Smooth muscle cell of the brain vasculature (primary cell): ENCODE measurements at regions not wholly inside any gene's neighbourhood (a gene's known extent, or its start where the extent isn't known, plus 50 kb on each side); places are given as distances from the start of the nearest gene placed in this dataset.
"Not testable (repeated sequence)": the region's sequence is repeated elsewhere in the genome, so short reads cannot be mapped to it uniquely, and the experiment has no call there.

Source experiments
- DNase-seq: peaks from one replicate; pipeline ENCODE4 v3.0.0-alpha.2; 2012; ENCODE audit warnings: low read depth, low spot score

DNA sequence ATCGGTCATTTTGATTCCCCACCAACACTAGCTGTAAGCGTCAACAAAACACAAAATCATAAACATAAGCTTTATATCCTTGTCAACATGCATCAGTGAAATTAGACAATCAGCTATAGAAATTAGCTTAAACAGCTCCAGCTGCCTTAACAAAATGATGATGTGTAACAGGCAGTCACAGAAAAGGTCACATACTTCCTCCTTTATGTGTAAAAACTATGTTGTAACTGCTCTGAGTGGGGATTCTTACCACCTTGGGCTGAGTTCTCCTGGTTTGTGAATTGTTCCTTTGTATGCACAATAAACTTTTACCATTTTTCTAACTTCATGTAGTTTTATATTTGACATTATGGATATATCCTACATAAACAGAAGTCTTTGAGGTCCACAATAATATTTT is 73.9 kb upstream of the MAP9 start:
- DNase-seq = no peak

DNA sequence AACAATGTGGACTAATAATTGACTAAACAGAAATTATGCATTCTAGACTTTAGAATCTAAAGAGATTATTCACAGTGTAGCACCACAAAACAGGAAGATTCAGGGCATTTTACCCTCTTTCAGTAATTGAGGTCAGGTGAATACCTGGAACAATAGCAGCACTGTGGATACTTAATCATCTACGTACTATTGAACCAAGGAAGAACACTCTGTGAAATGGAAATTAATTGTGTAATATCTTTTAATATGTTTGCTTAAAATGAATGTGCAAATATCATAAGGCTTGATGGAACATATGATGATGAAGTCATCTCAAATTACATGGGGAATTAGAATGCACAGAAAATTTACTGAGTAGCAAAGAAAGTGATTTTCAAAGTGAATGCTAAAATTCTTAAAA is 68.5 kb upstream of the MAP9 start:
- no peak for DNase-seq

DNA sequence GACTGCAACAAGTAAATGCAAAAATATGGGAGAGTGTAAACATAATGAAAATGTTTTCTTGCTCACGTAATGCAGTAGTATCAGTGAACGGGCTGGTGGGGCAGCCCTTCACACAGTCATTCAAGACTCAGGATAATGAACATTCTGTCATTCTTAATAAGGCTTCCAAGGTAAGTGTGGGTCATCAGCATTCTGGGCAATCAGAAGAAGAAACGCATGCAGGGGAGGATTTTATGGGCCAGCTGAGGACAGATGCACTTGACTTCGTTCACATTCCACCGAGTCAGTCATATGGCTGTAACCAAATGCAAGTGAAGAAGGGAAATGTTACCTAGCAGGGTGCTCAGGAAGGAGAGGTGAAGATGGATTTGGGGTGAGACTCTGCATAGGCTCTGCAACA is 68.0 kb upstream of the MAP9 start:
- no peak for DNase-seq

DNA sequence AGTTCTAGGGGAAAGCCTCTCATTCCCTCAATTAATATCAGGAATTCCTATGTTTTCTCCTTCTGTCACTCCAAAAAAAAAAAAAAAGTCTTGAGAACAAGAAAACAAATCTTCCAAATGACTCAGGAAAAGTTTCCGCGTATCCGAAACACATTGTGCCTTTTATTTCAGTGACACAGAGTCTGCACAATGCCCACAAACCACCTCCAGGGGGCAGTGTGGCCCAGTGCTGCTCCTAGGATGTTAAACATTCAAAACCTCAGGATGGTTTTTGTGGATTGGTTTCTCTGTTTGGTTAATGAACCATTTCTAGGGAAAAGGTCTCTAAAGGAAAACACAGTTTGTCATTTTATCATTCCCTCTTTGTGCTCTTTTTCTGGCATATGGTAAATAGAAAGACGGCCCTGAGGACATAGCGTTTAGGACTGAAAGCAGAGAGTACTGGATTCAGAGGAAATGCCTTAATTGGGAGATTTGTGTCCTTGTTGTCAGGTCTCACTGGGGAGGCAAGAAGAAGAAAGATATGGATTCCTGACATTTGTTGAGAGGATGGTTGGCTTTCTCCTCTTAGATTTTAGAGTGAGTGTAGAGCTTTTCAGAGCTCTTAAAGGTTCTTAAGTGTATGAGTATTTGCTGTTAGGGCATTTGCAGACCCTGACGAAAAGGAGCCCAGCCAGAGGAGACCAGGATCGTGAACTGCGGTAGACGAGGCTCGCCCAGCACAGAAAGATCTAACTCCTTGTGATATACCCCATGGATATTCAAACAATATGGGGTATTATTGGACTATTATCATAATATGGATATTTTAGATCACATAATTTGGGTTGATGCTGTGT is 65.7 kb upstream of the MAP9 start:
- peak; percentile 59 for DNase-seq

DNA sequence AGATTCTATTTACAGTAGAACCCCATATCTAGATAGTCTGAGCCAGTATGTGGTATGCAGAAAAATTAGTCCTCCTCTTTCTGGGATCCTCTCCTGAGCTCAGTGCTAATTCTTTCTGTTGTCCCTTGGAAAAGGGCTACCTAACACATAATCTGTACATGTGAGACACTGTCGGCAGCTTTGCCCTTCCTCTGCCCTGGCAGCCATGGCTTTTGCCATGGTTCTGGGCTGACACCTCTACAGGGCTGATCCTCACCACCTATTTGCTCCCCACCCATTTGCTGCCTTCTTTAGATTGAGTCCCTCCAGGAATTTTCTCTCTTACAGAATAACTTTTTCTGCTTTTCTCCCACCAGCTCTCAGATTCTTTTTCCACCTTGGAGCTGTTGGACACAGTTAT is 64.7 kb upstream of the MAP9 start:
- DNase-seq = no peak

DNA sequence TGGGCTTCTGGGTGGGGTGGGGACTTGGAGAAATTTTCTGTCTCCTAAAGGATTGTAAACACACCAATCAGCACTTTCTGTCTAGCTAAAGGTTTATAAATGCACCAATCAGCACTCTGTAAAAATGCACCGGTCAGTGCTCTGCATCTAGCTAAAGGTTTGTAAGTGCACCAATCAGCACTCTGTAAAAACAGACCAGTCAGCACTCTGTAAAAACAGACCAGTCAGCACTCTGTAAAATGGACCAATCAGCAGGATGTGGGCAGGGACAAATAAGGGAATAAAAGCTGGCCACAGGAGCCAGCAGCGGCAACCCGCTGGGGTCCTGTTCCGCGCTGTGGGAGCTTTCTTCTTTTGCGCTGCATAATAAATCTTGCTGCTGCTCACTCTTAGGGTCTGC is 63.0 kb upstream of the MAP9 start:
- not testable (repeated sequence) for DNase-seq

DNA sequence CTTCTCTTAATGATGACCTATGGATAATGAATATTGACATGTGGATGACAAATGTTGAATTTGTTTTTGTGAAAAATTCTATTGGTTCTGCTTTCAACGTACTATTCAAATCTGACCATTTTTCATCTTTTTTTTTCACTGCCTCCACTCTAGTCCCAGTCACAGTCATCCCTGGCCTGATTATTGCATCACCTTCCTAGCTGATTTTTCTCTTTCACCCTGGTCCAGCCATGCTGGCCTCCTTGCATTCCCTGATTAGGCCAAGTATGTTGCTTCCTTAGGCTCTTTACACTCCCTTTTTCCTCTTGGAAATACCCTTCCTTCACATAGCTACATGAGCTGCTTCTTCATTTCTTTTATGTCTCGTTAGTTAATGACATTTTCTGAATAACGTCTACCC is 58.1 kb upstream of the MAP9 start:
- no peak for DNase-seq

DNA sequence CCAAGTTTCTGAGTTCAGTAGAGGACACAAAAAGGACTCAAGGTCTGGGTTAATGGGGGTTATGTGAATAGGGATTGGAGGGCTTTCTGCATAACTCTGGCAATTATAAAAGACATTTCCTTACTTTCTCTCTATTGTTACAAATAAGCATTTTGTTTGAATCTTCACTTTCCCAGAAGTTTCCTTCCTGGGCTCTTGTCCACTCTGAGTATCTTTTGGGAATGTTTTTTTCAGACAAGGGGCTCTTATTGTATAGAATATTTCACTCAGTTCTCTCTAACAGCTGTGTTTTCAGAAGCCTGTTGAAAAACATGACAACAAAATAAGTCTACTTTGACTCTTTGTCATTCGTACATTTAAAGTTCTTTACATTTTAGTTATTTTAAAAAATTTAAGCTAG is 57.6 kb upstream of the MAP9 start:
- no peak for DNase-seq

DNA sequence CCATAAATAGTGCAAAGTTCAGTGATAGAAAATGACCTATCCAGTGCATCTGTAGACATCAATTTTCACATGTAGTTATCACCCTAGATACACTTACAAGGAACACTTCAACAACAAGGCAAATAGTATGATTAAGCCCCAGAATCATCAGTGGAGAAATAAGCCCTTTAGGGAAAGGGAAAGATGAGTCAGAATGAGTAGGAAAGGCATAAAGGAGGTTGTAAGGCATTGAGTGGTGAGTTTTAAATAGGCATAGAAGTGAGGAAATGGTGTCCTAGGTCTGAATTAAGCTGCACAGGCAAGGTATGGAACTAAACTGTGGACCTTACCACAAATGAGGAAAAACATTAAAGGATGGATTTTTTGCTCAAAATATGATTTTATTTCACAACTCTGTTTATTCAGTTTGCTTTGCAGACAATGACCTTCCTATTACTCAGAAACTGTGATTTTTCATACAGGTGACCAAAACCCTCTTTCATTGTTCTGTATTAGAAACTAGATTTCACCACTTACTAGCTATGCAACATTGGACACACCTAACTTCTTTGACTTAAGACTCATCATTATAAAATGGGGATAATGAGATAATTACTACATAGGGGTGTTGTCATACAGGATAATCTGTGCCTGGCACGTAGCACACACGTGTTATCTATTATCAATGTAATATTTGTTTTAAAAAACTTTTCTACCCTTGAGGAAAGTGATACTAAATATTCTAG is 57.0 kb upstream of the MAP9 start:
- DNase-seq = no peak

DNA sequence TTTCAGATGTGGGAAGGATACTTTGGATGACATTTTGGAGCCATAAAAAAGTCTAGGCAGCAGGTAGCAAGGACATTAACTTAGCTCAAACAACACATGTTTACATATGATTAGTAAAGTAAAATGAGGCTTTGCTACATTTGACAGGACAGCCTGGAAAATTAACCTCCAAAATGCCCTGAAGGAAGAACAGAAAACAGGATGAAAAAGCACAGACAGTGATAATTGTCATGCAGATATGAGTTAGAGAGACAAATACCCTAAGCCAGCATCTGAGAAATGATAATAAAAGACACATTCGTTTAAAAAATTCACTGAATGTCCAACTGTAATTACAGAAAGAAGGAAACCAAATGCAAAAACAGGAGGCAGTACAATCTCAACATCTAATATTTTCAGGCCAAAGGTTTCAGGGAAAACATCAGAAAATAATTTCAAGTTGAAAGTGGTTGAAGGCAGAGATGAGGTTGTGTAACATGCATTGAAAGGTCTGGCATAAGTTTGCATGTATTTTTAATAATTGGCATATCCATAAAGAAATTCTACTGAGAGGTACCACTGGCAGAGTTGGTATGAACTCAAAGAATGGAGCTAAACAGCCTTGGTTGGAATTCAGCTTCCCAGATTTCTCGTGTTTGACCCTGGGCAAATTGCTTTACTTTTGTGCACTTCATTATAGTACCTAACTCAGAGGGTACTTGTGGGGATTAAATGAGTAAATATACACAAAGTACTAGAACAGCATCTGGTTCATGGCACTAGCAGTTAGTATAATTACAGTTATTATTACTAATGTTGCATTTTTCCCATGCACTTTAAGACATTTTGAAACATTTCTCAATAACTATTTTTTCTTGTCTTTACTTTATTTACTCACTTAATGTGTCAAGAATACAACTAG is 54.4 kb upstream of the MAP9 start:
- DNase-seq = no peak

DNA sequence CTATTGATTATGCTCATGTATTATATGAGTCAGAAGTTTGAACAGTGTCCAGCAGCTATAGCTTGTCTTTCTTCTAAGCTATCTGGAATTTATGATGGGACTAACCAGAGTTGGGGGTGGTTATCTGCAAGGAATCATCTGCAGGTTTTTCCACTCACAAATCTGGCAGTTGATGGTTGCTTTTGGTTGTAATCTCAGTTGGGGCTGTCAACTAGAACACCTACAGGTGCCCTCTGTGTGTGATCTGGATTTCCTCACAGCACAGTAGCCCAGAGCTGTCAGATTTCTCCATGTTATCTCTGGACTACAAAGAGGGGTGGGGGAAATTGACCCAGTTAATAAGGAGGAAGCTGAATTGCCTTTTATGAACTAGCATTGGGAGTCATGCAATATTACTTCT is 51.4 kb upstream of the MAP9 start:
- DNase-seq = no peak

DNA sequence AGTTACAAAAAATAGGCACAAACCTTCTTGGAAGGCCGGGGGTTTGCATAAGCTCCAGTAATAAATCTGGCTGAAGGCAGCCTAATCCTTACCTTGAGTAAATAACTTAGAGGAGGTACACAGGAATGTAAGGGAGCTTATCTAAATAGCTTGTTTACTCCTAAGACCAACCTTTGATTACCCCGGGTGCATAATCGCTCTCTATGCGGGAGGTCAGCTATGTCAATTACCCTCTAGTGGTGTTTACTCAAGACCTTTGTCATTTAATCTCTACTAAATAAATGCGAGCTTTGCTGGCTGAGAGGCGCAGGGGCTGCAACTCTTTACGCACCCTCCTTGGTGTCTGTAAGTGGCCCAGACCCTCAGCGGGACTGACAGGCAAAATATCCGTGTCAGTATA is 50.2 kb upstream of the MAP9 start:
- no peak for DNase-seq
